ENCODE measurements at regions not wholly inside any gene's neighbourhood (a gene's known extent, or its start where the extent isn't known, plus 50 kb on each side); places are given as distances from the start of the nearest gene placed in this dataset.

DNA sequence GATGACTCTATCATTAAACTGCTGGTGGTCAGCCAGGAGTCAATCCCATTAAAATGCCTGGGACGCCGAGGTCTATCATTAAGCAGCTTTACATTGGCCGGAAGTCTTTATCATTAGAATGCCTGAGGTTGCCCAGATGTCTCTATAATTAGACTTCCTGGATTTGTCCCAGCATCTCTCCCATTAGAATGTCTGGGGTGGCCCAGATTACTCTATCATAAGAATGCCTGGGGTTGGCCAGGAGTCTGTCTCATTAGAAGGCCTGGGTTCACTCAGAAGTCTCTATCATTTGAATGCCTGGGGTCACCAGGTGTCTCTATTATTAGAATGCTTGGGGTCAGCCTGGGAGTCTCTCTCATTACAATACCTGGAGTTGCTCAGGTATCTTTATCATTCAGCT lies 2227.2 kb downstream of the TP53TG3F start:
- no peak for DNase-seq

- DNase-seq: no peak
Measured at GRCh38 chr16:35687071-35687470, 2227.7 kb downstream of the TP53TG3F start.

- no peak for DNase-seq
Measured at GRCh38 chr16:35687781-35688180, 2228.4 kb downstream of the TP53TG3F start.

GRCh38 chr16:35689764-35690163 lies 2230.4 kb downstream of the TP53TG3F start:
- DNase-seq: no peak

- no peak for DNase-seq
Measured at GRCh38 chr16:35690413-35690812, 2231.0 kb downstream of the TP53TG3F start.

DNA sequence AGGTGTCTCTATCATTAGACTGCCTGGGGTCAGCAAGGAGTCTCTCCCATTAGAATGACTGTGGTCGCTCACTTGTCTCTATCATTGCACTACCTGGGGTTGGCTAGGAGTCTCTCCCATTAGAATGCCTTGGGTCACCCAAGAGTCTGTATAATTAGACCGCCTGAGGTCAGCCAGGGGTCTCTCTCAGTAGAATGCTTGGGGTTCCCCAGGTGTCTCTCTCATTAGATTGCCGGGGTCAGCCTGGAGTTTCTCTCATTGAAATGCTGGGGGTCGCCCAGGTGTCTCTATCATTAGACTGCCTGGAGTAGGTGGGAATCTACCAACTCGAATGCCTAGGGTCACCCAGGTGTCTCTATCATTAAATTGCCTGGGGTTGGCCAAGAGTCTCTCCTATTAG lies 2231.6 kb downstream of the TP53TG3F start:
- no peak for DNase-seq

DNA sequence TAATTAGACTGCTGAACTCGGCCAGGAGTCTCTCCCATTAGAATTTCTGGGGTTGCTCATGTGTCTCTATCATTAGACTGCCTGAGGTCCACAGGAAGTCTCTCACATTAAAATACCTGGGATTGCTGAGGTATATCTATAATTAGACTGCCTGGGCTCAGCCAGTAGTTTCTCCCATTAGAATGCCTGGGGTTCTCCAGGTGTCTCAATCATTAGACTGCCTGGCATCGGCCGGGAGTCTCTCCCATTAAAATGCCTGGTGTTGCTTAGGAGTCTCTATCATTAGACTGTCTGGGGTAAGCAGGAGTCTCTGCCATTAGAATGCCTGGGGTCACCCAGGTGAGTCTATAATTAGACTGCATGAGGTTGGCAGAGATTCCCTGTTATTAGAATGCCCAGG lies 2233.4 kb downstream of the TP53TG3F start:
- no peak for DNase-seq

- no peak for DNase-seq
Measured at GRCh38 chr16:35706901-35707300, 2247.5 kb downstream of the TP53TG3F start.

DNA sequence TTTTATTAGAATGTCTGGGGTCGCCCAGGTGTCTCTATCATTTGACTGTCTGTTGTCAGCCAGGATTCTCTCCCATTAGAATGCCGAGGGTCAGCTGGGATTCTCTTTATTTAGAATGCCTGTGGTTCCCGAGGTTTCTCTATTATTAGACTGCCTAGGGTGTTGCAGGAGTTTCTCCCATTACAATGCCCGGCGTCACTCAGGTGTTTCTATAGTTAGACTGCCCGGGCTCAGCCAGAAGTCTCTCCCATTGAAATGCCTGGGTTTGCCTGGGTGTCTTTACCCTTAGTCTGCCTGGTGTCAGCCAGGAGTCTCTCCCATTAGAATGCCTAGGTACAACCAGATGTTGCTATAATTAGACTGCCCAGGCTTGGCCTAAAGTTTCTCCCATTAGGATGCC lies 2252.0 kb downstream of the TP53TG3F start:
- DNase-seq: no peak

DNA sequence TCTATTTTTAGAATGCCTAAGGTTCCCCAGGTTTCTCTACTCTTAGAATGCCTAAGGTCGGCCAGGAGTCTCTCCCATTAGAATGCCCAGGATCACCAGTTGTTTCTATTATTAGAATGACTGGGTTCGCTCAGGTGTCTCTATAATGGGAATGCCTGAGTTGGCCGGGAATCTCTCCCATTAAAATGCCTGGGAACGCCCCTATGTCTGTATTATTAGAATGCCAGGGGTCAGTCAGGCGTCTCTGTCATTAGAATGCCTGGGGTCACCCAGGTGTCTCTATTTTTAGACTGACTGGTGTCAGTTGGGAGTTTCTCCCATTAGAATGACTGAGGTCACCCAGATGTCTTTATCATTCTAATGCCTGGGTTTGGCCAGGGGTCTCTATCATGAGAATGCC lies 2252.5 kb downstream of the TP53TG3F start:
- no peak for DNase-seq

DNA sequence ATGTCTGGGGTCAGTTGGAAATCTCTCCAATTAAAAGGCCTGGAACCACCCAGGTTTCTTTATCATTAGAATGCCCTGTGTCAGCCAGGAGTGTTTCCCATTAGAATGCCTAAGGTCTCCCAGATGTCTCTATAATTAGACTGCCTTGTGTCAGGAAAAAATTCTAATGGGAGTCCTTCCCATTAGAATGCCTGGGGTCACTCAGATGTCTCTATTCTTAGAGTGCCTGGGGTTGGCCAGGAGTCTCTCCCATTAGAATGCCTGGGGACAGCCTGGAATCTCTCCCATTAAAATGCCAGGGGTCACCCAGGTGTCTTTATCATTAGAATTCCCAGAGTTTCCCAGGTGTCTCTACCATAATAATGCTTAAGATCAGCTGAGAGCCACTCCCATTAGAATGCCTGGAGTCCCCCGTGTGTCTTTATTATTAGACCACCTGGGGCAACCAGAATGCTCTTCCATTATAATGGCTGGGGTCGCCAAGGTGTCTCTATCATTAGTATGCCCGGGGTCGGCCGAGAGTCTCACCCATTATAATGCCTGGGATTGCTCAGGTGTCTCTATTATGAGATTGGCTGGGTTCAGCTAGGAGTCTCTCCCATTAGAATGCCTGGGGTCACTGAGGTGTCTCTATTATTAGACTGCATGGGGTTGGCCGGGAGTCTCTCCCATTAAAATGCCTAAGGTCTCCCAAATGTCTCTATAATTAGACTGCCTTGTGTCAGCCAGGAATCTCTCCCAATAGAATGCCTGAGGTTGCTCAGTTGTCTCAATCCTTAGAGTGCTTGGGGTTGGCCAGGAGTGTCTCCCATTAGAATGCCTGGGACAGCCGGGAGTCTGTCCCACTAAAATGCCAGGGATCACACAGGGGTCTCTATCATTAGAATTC lies 2254.6 kb downstream of the TP53TG3F start:
- no peak for DNase-seq

DNA sequence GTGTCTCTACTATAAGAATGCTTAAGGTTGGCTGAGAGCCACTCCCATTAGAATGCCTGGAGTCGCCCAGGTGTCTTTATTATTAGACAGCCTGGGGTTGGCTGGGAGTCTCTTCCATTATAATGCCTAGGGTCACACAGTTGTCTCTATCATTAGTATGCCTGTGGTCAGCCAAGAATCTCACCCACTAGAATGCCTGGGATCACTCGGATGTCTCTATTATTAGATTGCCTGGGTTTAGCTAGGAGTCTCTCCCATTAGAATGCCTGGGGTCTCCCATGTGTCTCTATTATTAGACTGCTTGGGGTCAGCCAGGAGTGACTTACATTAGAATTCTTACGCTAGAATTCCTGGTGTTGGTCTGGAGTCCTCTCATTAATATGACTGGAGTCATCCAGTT lies 2255.3 kb downstream of the TP53TG3F start:
- no peak for DNase-seq

DNA sequence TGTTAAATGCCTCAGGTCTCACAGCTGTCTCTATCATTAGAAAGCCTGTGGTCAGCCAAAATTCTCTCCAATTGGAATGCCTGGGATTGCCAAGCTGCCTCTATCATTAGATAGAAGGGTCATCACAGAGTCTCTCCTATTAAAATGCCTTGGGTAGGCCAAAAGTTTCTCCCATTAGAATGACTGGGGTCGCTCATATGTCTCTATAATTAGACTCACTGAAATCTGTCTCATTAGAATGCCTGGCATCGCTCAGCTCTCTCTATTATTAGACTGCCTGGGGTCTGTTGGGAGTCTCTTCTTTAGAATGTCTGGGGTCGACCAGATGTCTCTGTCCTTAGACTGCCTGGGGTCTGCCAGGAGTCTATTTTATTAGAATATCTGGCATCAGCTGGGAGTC lies 2265.1 kb downstream of the TP53TG3F start:
- no peak for DNase-seq

DNA sequence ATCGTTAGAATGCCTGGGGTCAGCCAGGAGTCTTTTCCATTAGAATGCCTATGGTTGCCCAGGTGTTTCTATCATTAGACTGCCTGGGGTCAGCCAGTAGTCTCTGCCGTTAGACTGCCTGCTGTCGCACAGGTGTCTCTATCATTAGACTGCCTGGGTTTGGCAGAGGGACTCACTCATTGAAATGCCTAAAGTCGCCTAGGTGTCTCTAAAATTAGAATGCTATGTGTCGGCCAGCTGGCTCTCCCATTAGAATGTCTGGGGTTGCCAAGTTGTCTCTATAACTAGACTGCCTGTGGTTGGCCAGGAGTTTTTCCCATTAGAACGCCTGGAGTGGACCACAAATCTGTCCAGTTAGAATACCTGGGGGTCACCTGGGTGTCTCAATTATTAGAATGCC lies 2266.5 kb downstream of the TP53TG3F start:
- no peak for DNase-seq

DNA sequence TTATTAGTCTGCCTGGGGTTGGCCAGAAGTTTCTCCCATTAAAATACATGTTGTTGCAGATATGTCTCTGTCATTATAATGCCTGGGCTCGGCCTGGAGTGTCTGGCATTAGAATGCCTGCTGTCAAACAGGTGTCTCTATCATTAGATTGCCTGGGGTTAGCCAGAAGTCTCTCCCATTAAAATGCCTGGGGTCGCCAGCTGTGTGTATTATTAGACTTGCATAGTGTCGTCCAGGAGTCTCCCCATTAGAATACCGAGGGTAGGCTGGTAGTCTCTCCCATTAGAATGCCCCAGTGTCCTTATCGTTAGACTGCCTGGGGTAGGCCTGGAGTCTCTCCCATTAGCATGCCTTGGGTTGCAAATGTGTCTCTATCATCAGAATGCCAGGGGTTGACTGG lies 2270.8 kb downstream of the TP53TG3F start:
- no peak for DNase-seq

DNA sequence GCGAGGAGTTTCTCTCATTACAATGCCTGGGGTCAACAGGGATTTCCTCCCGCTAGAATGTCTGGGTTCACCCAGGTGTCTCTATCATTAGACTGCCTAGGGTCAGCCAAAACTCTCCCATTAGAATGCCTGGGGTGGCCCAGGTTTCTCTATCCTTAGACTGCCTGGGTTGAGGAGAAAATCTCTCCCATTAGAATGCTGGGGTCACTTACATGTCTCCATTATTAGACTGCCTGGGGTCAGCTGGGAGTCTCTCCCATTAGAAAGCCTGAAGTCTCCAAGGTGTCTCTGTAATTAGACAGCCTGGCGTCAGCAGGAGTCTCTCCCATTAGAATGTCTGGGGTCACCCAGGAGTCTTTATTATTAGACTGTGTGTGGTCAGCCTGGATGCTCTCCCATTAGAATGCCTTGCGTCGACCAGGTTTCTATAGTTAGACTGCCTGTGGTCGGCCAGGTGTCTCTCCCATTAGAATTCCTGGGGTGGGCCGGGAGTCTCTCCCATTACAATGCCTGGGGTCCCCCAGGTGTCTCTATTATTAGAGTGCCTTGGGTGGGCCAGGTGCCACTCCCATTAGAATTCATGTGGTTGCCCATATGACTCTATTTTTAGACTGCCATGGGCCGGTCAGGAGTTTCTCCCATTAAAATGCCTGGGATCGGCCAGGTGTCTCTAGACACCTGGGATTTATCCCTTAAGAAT lies 2272.1 kb downstream of the TP53TG3F start:
- DNase-seq: no peak

GRCh38 chr16:35732046-35732810 lies 2272.8 kb downstream of the TP53TG3F start:
- no peak for DNase-seq

- DNase-seq: no peak
Measured at GRCh38 chr16:35733278-35733965, 2274.0 kb downstream of the TP53TG3F start.

DNA sequence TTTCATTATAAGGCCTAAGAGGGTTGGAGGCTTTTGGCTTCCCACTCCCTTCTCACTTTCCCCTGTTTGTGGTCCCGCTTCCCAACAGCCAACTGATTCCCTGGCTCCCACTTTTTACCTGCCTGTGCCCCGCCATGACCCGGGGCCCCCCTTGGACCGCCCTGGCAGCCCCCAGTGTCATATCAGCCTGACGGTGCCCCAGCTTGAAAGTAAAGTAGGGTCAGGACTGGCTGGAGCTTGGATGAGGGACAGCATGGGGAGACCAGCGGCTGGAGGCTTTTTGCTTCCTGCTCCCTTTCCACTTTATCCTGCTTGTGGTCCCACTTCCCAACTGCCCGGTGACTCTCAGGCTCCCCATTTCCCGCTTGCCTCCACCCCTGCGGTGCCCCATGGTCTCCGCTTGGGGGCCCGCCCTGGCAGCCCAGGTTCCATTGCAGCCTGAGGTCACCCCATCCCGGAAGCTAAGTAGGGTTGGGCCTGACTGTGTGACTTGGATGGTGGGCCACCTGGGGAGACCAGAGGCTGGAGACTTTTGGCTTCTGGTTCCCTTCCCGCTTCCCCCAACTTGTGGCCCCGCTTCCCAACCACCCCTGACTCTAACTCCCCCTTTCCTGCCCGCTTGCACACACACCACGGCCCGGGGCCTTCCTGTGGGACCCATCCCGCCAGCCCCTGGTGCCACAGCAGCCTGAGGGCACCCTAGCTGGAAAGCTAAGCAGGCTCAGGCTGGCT lies 2274.7 kb downstream of the TP53TG3F start:
- DNase-seq: no peak

DNA sequence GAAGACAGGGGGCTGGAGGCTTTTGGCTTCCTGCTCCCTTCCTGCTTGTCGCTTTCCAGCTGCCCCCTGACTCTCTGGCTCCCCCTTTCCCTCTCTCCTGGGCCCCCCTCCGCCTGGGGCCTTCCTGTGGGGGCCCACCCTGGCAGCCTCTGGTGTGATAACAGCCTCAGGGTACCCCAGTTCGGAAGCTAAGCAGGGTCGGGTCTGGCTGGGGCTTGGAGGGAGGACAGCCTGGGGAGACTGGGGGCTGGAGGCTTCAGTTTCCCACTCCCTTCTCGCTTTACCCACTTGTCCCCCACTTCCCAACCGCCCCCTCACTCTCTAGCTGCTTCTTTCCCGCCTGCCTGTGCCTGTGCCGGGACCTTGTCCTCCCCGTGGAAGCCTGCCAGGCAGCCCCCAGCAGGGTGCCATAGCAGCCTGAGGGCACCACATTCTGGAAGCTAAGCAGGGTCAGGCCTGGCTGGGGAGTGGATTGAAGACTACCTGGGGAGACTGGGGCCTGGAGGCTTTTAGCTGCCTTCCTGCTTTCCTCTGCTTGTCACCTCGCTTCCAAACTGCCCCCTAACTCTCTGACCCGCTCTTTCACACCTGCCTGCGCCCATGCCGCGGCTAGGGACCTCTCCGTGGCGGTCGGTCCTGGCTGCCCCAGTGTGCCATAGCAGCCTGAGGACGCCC lies 2275.5 kb downstream of the TP53TG3F start:
- DNase-seq: no peak

DNA sequence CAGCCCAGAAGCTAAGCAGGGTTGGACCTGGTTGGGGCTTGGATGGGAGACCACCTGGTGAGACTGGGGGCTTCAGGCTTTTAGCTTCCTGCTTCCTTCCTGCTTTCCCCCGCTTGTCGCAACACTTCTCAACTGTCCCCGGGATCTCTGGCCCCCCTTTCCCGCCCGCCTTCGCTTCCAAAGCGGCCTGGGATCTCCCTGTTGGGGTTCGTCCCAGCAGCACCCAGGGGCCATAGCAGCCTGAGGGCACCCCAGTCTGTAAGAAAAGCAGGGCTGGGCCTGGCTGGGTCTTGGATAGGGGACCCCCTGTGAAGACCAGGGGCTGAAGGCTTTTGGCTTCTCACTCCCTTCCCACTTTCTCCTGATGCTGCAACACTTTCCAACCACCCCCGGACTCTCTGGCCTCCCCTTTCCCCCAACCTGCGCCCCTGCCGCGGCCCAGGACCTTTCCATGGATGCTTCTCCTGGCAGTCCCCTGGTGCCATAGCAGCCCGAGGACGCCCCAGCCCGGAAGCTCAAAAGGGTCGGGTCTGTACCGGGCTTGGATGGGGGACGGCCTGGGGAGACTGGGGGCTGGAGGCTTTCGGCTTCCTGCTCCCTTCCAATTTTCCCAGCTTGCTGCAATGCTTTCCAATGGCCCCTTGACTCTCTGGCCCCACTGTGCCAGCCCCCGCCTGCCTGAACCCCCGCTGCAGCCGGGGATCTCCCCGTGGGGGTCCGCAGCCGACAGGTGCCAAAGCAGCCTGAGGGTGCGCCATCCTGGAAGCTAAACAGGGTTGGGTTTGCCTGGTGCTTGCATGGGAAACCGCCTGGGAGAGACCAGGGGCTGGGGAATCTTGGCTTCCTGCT lies 2276.2 kb downstream of the TP53TG3F start:
- DNase-seq: no peak

Measured in GDM1 (cell line).